CD4-positive, CD25-positive, alpha-beta regulatory T cell (primary cell): ENCODE measurements at regions not wholly inside any gene's neighbourhood (a gene's known extent, or its start where the extent isn't known, plus 50 kb on each side); places are given as distances from the start of the nearest gene placed in this dataset.

ENCODE experiments used
- ATAC-seq, 2 donors: fragments of 150-1000 bp; cut with Tn5 transposase; one replicate each; pipeline ENCODE4 v1.10.0; 2021; ENCODE audit warnings: low read depth in 2 of 2, moderate number of reproducible peaks in 2 of 2, moderate library complexity in 1 of 2
- DNase-seq, 3 donors: peaks; one replicate each; pipeline versions ENCODE4 v3.0.0 to v3.0.0-alpha.2; 2012 to 2022; ENCODE audit warnings: mixed read lengths in 1 of 3
- H3K27ac ChIP-seq: one replicate; pipeline ENCODE4 v1.7.0; 2013; ENCODE audit warnings: mild to moderate bottlenecking, low read length; ENCODE audit not compliant: insufficient read depth, poor library complexity, severe bottlenecking
- H3K27me3 ChIP-seq: one replicate; pipeline ENCODE4 v1.7.0; 2013; ENCODE audit warnings: low read length; ENCODE audit not compliant: control insufficient read depth, insufficient read depth
- H3K36me3 ChIP-seq: one replicate; pipeline ENCODE4 v1.7.0; 2013; ENCODE audit warnings: mild to moderate bottlenecking, low read length, moderate library complexity; ENCODE audit not compliant: control insufficient read depth, insufficient read depth
- H3K4me1 ChIP-seq: 2 replicates; pipeline ENCODE4 v1.7.0; 2013; ENCODE audit warnings: mild to moderate bottlenecking, low read length; ENCODE audit not compliant: insufficient read depth, control insufficient read depth, poor library complexity, severe bottlenecking
- H3K4me3 ChIP-seq: one replicate; pipeline ENCODE4 v1.7.0; 2013; ENCODE audit warnings: low read depth, mild to moderate bottlenecking, low read length, moderate library complexity
- H3K9me3 ChIP-seq, 2 experiments: 1 replicate in 1 of 2; 2 replicates in 1 of 2; pipeline ENCODE4 v1.7.0; 2013; ENCODE audit warnings: low read length in 2 of 2, mild to moderate bottlenecking in 1 of 2, moderate library complexity in 1 of 2; ENCODE audit not compliant: control insufficient read depth in 2 of 2
- H3K27ac Mint-ChIP-seq, 3 donors: one replicate each; pipeline ENCODE4 v1.8.0; 2020 to 2022; ENCODE audit warnings: mild to moderate bottlenecking in 3 of 3, mixed read lengths in 3 of 3, moderate library complexity in 2 of 3
- H3K27me3 Mint-ChIP-seq: one replicate; pipeline ENCODE4 v1.8.0; 2022; ENCODE audit warnings: mild to moderate bottlenecking, mixed read lengths
- H3K36me3 Mint-ChIP-seq: one replicate; pipeline ENCODE4 v1.8.0; 2020; ENCODE audit warnings: mixed read lengths
- H3K4me1 Mint-ChIP-seq, 4 donors: one replicate each; pipeline ENCODE4 v1.8.0; 2020 to 2022; ENCODE audit warnings: mixed read lengths in 4 of 4, mild to moderate bottlenecking in 1 of 4
- H3K4me3 Mint-ChIP-seq, 4 donors: one replicate each; pipeline ENCODE4 v1.8.0; 2020 to 2022; ENCODE audit warnings: mild to moderate bottlenecking in 4 of 4, mixed read lengths in 4 of 4, moderate library complexity in 3 of 4
- H3K9me3 Mint-ChIP-seq, 7 donors: one replicate each; pipeline ENCODE4 v1.8.0; 2020 to 2022; ENCODE audit warnings: mixed read lengths in 7 of 7, mild to moderate bottlenecking in 3 of 7, moderate library complexity in 2 of 7

- no peak for DNase-seq
- no peaks in the 10 kb centered on the region for H3K36me3 Mint-ChIP-seq
- peaks cover 0 to 3% (median 0%) of the 10 kb centered on the region in 7 donors for H3K9me3 Mint-ChIP-seq
- H3K4me3 Mint-ChIP-seq = no peak overlapping the region
- no peaks in the 10 kb centered on the region for H3K4me1 ChIP-seq
- no peak for ATAC-seq
- H3K27ac Mint-ChIP-seq = no peak overlapping the region
- peaks cover 4% of the 10 kb centered on the region for H3K27me3 Mint-ChIP-seq
- H3K27ac ChIP-seq = no peak overlapping the region
- H3K36me3 ChIP-seq = no peaks in the 10 kb centered on the region
- no peak overlapping the region for H3K4me3 ChIP-seq
- H3K4me1 Mint-ChIP-seq = no peaks in the 10 kb centered on the region
- H3K27me3 ChIP-seq = no peaks in the 10 kb centered on the region
- no peaks in the 10 kb centered on the region for H3K9me3 ChIP-seq
Observed at GRCh38 chrX:23548164-23548563, 119.1 kb upstream of the PRDX4 start.

GRCh38 chrX:23552303-23552702 is 115.0 kb upstream of the PRDX4 start:
- no peaks in the 10 kb centered on the region for H3K9me3 ChIP-seq
- Mint-ChIP-seq H3K27ac (no peak overlapping the region), H3K4me1 (no peaks in the 10 kb centered on the region), H3K27me3 (peaks cover 4% of the 10 kb centered on the region), H3K9me3 (peaks cover 0 to 7% (median 3%) of the 10 kb centered on the region in 7 donors), H3K36me3 (no peaks in the 10 kb centered on the region), H3K4me3 (no peak overlapping the region)
- DNase-seq = no peak
- H3K4me3 ChIP-seq = no peak overlapping the region
- no peaks in the 10 kb centered on the region for H3K27me3 ChIP-seq
- H3K36me3 ChIP-seq = no peaks in the 10 kb centered on the region
- H3K27ac ChIP-seq = no peak overlapping the region
- no peaks in the 10 kb centered on the region for H3K4me1 ChIP-seq
- ATAC-seq = no peak

GRCh38 chrX:23554304-23554703 is 113.0 kb upstream of the PRDX4 start:
- Histone ChIP-seq H3K9me3 (peaks cover 0 to 3% of the 10 kb centered on the region in 2 experiments), H3K4me3 (no peak overlapping the region), H3K27me3 (no peaks in the 10 kb centered on the region), H3K36me3 (no peaks in the 10 kb centered on the region), H3K27ac (no peak overlapping the region), H3K4me1 (no peaks in the 10 kb centered on the region)
- H3K27me3 Mint-ChIP-seq = peaks cover 4% of the 10 kb centered on the region
- no peaks in the 10 kb centered on the region for H3K4me1 Mint-ChIP-seq
- H3K27ac Mint-ChIP-seq = no peak overlapping the region
- no peak overlapping the region for H3K4me3 Mint-ChIP-seq
- H3K36me3 Mint-ChIP-seq = no peaks in the 10 kb centered on the region
- peaks cover 0 to 15% (median 3%) of the 10 kb centered on the region in 7 donors for H3K9me3 Mint-ChIP-seq
- ATAC-seq = no peak
- DNase-seq = peak in 1 of 3 donors; percentile 17

GRCh38 chrX:23557070-23557469 is 110.2 kb upstream of the PRDX4 start:
- Mint-ChIP-seq H3K4me3 (no peak overlapping the region), H3K27me3 (no peaks in the 10 kb centered on the region), H3K27ac (no peak overlapping the region), H3K36me3 (no peaks in the 10 kb centered on the region), H3K9me3 (peaks cover 0 to 22% (median 3%) of the 10 kb centered on the region in 7 donors), H3K4me1 (no peaks in the 10 kb centered on the region)
- H3K27ac ChIP-seq = no peak overlapping the region
- H3K9me3 ChIP-seq = peaks cover 0 to 4% of the 10 kb centered on the region in 2 experiments
- DNase-seq (no peak), ATAC-seq (no peak)
- H3K27me3 ChIP-seq = no peaks in the 10 kb centered on the region
- no peak overlapping the region for H3K4me3 ChIP-seq
- H3K36me3 ChIP-seq = no peaks in the 10 kb centered on the region
- no peaks in the 10 kb centered on the region for H3K4me1 ChIP-seq

- Mint-ChIP-seq H3K9me3 (peaks cover 0 to 31% (median 3%) of the 10 kb centered on the region in 7 donors), H3K27ac (no peak overlapping the region), H3K4me1 (no peaks in the 10 kb centered on the region), H3K27me3 (no peaks in the 10 kb centered on the region), H3K4me3 (no peak overlapping the region), H3K36me3 (no peaks in the 10 kb centered on the region)
- H3K27me3 ChIP-seq = no peaks in the 10 kb centered on the region
- ATAC-seq (no peak), DNase-seq (no peak)
- no peaks in the 10 kb centered on the region for H3K4me1 ChIP-seq
- H3K36me3 ChIP-seq = no peaks in the 10 kb centered on the region
- H3K4me3 ChIP-seq = no peak overlapping the region
- no peak overlapping the region for H3K27ac ChIP-seq
- H3K9me3 ChIP-seq = peaks cover 0 to 4% of the 10 kb centered on the region in 2 experiments
Observed at GRCh38 chrX:23559975-23560374, 107.3 kb upstream of the PRDX4 start.

- H3K9me3 Mint-ChIP-seq = peaks cover 0 to 7% (median 2%) of the 10 kb centered on the region in 7 donors
- H3K27me3 ChIP-seq = peaks cover 2% of the 10 kb centered on the region
- H3K27ac Mint-ChIP-seq = no peak overlapping the region
- no peaks in the 10 kb centered on the region for H3K36me3 ChIP-seq
- peaks cover 4% of the 10 kb centered on the region for H3K27me3 Mint-ChIP-seq
- no peaks in the 10 kb centered on the region for H3K4me1 Mint-ChIP-seq
- H3K36me3 Mint-ChIP-seq = no peaks in the 10 kb centered on the region
- ATAC-seq (no peak), DNase-seq (no peak)
- no peaks in the 10 kb centered on the region for H3K4me1 ChIP-seq
- no peaks in the 10 kb centered on the region for H3K9me3 ChIP-seq
- H3K4me3 Mint-ChIP-seq = no peak overlapping the region
- no peak overlapping the region for H3K27ac ChIP-seq
- H3K4me3 ChIP-seq = no peak overlapping the region
Observed at GRCh38 chrX:23570674-23571343, 96.5 kb upstream of the PRDX4 start.

- Mint-ChIP-seq H3K27me3 (peaks cover 2% of the 10 kb centered on the region), H3K4me3 (no peak overlapping the region), H3K9me3 (peaks cover 0 to 5% (median 0%) of the 10 kb centered on the region in 7 donors), H3K36me3 (no peaks in the 10 kb centered on the region), H3K27ac (peak overlapping the region in 1 of 3 donors; percentile 2), H3K4me1 (no peaks in the 10 kb centered on the region)
- no peak for DNase-seq
- no peak overlapping the region for H3K4me3 ChIP-seq
- ATAC-seq = no peak
- H3K4me1 ChIP-seq = no peaks in the 10 kb centered on the region
- no peaks in the 10 kb centered on the region for H3K36me3 ChIP-seq
- no peak overlapping the region for H3K27ac ChIP-seq
- H3K9me3 ChIP-seq = no peaks in the 10 kb centered on the region
- no peaks in the 10 kb centered on the region for H3K27me3 ChIP-seq
Observed at GRCh38 chrX:23575281-23575680, 92.0 kb upstream of the PRDX4 start.

GRCh38 chrX:23578079-23578478 is 89.2 kb upstream of the PRDX4 start:
- no peaks in the 10 kb centered on the region for H3K27me3 ChIP-seq
- H3K36me3 ChIP-seq = no peaks in the 10 kb centered on the region
- Mint-ChIP-seq H3K4me3 (no peak overlapping the region), H3K27me3 (no peaks in the 10 kb centered on the region), H3K36me3 (no peaks in the 10 kb centered on the region), H3K9me3 (peaks cover 0 to 5% (median 0%) of the 10 kb centered on the region in 7 donors), H3K27ac (no peak overlapping the region), H3K4me1 (no peaks in the 10 kb centered on the region)
- DNase-seq (no peak), ATAC-seq (no peak)
- no peaks in the 10 kb centered on the region for H3K9me3 ChIP-seq
- H3K4me3 ChIP-seq = no peak overlapping the region
- H3K4me1 ChIP-seq = no peaks in the 10 kb centered on the region
- H3K27ac ChIP-seq = no peak overlapping the region
